GM19438 (cell line): ENCODE measurements at regions not wholly inside any gene's neighbourhood (a gene's known extent, or its start where the extent isn't known, plus 50 kb on each side); places are given as distances from the start of the nearest gene placed in this dataset.
"Not testable (repeated sequence)": the region's sequence is repeated elsewhere in the genome, so short reads cannot be mapped to it uniquely, and the experiment has no call there.

Experiments used
- ATAC-seq: cut with Tn5 transposase; IDR thresholded peaks from one replicate; pipeline ENCODE4 v1.9.1; 2021; ENCODE audit warnings: low read depth; ENCODE audit not compliant: unreplicated experiment

DNA sequence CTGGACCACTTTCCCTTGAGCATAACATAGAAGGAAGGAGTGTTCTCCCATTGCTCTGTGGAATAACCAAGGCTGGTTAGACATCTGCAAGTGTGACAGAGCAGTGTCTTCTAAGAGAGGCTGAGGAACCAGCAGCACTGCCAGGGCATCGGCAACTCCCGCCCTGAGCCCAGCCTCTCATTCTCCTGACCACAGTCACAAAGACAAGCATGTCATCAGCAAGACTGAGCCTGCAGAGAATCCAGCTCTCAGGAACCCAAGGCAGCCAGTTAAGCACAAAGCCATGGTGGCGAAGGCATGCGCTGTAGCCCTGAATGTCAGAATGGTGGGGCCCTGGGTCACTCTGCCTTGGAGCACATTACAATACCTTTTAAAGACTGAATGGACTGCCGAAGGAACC is 253.9 kb downstream of the AGTPBP1 start:
- ATAC-seq: no peak

DNA sequence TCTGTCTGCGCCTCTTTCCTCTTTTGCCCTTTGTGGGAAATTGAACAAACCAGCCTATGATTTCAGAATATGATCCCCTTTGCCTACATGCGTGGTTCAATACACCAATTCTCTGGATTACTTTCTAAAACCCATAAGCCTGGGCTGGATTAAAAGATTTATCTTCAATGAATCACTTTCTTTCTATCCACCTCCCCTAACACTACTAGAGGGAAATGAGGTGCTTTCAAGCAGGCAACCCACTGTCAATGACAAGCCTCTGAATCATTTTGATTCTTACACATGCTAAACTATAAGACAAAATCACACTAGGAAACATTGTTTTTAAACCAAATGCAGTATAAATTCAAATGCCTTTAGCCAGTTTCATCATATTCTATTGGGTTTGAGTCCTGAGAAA is 257.5 kb downstream of the AGTPBP1 start:
- ATAC-seq: no peak

DNA sequence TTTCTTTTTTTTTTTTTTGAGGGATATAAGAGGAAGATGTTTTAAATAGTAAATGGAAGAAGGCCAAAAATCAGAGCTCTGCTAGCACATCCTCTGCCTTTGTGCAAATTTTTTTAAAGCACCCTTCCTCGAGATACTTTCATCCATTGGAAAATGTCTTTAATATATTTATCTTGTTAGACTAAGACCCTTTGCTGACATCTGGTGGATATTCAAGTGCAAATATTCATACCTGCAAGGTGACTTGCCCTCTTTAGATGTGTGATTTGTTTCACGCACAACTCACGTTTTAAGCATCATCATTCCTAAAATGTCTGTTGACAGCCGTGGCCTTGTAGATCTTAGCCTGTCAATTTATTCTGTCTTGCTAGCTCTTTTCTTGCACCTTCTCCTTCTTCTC is 258.5 kb downstream of the AGTPBP1 start:
- ATAC-seq: no peak

DNA sequence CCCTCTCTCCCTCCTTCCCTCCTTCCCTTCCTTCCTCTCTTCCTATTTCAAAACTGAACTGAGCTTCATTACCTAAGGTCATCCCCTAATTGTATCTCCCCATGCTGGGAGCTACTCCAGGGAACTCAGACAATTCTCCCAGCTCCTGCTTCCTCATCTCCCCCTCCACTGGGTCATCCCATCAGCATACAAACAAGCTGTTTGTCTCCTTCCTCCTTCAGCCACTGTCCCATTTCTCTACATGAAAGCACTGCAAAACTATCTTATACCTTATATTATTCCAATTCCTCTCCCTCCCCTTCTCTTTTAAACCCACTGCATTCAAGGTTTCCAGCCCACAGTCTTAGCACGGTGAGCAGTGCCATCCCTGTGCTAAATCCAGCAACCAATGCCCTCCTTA is 262.4 kb downstream of the AGTPBP1 start:
- ATAC-seq: no peak

DNA sequence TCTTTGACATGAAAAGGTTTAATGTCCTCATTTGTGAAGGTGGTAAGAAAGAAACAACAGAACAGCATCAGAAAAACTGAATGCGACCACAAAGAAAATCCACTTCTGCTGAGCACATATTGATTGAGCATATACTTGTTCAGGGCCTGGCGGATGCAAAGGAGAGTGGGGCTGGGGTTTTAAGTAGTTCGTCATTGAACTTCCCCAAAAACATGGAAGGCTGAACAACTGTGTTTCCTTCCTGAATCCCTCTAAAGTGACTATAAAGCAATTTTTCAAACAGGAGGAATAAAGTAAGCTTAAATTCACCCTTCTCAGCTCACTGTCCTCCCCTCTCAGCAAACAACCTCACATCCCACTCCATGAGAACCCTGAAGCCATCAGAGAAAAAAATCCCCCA is 262.9 kb downstream of the AGTPBP1 start:
- no peak for ATAC-seq

DNA sequence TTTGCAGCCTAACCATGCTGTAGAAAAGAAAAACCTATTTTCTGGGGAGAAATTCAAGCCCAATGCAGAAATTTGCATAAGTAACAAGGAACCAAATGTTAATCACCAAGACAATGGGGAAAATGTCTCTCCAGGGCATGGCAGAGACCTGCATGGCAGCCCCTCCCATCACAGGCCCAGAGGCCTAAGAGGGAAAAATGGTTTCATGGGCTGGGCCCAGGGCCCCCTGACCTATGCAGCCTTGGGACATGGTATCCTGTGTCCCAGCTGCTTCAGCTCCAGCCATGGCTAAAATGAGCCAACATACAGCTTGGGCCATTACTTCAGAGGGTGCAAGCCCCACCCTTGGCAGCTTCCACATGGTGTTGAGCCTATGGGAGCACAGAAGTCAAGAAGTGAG is 266.9 kb downstream of the AGTPBP1 start:
- not testable (repeated sequence) for ATAC-seq

DNA sequence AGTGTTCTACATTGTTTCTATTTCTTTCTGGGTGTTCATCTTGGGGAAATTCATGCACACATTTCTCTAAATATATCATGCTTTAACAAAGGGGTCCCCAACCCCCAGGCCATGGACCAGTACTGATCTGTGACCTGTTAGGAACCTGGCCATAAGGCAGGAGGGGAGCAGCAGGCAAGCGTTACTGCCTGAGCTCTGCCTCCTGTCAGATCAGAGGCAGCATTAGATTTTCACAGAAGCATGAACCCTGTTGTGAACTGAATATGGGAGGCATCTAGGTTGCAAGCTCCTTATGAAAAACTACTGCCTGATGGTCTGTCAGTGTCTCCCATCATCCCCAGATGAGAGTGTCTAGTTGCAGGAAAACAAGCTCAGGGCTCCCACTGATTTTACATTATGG is 270.0 kb downstream of the AGTPBP1 start:
- no peak for ATAC-seq

DNA sequence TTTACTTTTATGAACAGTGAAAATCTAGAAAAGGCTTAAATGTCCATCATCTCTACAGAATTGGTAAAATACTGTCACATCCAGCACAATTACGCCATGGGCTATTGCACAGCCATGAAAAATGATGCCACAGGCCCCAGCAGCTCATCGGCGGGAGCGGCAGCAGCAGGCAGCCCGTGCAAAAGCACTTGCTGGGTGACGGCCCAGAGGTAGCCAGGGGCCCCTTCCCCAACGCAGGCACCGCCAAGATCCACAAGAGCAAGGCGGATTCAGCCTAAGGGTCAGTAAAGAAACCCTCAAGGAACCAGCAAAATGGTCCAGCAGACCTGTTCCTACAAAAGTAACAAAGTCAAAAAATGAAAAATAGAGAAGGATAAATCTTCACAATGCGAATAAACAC is 272.7 kb downstream of the AGTPBP1 start:
- no peak for ATAC-seq

DNA sequence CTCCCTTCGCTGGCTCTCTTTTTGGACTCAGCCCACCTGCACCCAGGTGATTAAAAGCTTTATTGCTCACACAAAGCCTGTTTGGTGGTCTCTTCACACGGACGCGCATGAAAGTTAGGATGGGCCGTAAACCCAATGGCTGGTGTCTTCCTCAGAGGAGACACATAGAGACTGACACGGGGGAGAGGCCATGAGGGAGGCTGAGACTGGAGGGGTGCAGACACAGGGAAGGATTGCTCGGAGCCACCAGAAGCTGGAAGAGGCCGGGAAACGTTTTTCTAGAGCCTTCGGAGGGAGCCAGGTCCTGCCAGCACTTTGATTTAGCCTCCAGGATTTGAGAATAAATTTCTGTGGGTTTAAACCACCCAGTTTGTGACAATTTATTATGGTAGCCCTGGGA is 274.9 kb downstream of the AGTPBP1 start:
- ATAC-seq: no peak

DNA sequence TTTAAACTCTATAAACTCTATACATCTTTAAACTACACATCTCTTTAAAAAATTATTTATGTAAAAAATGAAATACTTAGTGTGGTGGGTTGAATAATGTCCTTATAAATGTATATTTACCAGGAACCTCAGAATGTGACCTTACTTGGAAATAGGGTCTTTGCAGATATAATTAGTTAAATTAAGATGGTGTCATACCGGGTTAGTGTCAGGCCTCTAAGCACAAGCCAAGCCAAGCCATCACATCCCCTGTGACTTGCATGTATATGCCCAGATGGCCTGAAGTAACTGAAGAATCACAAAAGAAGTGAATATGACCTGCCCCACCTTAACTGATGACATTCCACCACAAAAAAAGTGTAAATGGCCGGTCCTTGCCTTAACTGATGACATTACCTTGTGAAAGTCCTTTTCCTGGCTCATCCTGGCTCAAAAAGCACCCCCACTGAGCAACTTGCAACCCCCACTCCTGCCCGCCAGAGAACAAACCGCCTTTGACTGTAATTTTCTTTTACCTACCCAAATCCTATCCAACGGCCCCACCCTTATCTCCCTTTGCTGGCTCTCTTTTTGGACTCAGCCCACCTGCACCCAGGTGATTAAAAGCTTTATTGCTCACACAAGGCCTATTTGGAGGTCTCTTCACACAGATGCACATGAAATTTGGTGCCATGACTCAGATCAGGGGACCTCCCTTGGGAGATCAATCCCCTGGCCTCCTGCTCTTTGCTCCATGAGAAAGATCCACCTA is 283.5 kb downstream of the AGTPBP1 start:
- not testable (repeated sequence) for ATAC-seq

DNA sequence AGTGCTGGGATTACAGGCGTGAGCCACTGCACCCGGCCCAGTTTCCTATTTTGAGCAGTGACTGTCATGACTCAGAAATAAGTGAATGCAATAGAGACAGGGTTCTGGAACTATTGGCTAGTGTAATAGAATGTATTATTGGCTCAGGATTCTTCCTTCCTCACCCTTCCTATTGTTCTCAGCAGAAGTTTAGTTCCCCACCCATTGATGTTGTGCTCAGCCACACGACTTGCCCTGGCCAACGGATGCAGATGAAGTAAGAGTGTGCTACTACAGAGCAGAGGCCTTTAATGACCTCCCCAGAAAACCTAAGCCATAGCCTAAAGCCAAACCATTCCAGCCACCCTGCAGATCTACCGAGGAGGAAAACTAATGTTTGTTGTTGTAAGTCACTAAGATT is 287.9 kb downstream of the AGTPBP1 start:
- ATAC-seq: no peak

DNA sequence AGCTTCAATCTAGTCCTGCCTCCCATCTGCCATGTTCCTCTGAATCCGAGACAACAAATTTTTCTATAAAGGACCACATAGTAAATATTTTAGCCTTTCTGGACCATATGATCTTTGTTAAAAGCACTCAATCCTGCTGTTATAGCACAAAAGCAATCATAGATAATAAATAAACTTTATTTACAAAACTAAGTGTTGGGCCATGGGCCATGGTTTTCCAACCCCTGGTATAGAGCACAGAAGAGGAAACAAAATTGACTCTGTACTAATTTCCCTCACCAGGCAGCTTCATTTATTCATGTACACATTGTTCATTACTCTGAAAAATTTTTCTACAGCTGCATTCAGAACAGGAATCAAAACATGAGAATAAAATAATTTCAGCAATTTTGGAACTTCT is 288.9 kb downstream of the AGTPBP1 start:
- no peak for ATAC-seq

DNA sequence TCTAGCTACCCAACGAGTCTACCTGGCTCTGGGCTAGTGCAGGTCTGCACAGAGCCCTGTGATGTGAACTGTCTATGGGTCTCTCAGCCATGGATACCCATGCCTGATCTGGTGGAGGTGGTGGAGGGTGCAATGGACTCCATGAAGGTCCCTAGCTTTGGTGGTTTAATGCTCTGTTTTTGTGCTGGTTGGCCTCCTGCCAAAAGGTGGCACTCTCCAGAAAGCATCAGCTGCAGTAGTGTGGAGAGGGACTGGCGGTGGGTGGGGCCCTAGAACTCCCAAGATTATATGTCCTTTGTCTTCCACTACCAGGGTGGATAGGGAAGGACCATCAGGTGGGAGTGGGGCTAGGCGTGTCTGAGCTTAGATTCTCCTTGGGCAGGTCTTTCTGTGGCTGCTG is 290.1 kb downstream of the AGTPBP1 start:
- ATAC-seq: no peak

DNA sequence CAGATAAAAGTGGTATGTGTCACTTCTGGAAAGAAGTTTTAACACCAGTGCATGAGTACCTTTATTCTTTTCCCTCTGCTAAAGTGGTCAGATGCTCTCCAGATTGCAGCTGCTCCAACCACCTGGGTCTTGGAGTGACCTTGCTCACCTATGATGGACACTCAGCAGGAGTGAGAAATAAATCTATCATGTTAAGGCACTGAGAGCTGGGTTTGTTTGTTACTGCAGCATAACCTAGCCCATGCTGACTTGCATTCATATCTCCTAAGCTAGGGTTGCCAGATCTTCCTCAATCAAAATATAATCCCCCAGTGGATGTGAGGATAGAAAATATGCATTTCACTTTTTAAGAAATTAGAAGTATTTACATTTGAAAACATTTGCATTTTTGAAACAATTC is 295.9 kb downstream of the AGTPBP1 start:
- no peak for ATAC-seq

DNA sequence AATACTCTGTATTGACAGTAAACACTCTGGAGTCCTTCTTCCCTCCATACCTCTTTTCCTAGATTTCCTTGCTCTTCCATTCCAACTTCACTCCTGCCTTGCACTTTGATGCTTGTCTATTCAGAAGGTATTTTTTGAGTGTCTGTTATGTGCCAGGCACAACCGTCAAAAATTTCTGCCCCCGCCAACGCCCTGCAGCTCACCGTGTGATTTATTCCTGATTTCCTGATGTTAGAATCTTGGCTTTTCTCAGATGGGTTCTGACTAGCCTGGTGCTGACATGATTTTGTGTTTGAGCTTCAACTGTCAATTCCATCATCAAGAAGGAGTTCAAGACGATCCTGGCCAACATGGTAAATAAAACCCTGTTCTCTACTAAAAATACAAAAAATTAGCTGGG is 297.5 kb downstream of the AGTPBP1 start:
- ATAC-seq: no peak

DNA sequence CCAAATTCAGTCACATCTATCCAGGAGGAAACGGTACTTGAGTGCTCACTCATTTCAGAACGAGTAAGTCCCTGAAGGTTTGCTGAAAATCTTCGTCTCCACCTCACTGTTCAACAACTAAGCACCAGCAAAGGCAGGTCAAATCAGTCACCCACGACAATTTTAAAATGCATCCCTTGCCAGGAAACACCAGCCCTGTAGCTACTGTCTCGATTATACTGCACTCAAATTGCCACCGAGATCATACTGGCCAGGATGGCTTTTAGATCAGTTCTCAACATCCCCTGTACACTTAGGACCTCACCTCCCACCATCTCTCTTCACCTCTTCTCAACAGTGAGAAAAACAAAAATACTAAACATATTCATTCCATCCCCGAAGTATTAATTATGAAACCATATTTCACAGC is 298.6 kb downstream of the AGTPBP1 start:
- ATAC-seq: no peak

DNA sequence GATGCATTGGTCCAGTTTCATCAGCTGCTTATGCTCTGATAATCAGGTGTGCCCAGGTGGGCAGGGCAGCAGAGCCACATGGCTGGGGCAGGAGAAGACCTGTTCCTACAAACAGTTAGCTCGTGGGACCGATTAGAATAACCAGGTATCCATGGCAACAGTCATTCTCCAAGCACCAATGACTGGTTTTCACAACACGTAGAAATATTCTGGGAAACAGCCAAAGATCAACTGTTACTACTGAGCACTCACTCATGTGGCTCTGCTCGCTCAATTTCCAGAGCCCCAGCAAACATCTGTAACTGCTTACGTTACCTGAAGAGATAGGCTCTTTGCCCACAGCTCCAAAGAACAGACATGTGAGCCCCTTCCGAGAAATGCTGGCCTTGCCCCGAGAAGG is 302.0 kb downstream of the AGTPBP1 start:
- ATAC-seq: no peak

DNA sequence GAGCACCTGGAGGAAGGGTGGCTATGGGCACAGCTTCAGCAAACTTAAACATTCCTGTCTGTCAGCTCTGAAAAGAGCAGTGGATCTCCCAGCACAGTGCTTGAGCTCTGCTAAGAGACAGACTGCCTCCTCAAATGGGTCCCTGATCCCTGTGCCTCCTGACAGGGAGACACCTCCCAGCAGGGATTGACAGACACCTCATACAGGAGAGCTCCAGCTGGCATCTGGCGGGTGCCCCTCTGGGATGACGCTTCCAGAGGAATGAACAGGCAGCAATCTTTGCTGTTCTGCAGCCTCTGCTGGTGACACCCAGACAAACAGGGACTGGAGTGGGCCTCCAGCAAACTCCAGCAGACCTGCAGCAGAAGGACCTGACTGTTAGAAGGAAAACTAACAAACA is 307.8 kb downstream of the AGTPBP1 start:
- not testable (repeated sequence) for ATAC-seq

DNA sequence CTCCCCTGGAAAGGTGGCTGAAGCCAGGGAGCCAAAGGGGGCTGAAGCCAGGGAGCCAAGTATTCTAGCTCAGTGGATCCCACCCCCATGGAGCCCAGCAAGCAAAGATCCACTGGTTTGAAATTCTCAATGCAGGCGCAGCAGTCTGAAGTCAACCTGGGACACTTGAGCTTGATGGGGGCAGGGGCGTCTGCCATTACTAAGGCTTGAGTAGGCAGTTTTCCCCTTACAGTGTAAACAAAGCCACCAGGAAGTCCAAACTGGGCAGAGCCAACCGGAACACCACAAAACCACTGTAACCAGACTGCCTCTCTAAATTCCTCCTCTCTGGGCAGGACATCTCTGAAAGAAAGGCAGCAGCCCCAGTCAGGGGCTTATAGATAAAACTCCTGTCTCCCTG is 308.2 kb downstream of the AGTPBP1 start:
- ATAC-seq: not testable (repeated sequence)

DNA sequence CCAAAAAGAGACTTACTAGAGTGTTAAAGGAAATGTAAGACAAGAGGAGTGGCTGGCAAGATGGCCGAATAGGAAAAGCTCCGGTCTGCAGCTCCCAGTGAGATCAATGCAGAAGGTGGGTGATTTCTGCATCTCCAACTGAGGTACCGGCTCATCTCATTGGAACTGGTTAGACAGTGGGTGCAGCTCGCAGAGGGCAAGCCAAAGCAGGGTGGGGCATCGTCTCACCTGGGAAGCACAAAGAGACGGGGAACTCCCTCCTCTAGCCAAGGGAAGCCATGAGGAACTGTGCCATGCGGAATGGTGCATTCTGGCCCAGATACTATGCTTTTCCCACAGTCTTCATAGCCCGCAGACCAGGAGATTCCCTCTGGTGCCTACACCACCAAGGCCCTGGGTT is 308.7 kb downstream of the AGTPBP1 start:
- no peak for ATAC-seq

DNA sequence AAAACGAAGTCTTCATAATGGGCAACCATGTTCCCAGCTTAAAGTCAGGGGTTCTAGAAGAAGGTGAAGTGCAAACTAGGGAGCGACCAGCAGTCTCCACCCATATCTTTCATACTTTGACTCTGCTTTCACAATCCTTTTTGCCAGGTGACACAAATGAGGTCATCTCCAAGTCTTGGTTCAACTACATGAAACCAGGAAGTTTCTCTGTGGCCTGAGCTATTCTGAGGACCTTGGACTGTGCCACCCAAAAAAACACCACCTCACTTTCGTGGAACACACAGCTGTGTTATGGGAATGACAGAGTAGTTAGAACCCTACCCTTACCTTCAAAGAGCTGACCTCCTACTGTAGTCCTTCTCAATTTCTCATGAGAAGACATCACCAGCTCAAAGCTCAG is 309.2 kb downstream of the AGTPBP1 start:
- peak; percentile 68 for ATAC-seq

DNA sequence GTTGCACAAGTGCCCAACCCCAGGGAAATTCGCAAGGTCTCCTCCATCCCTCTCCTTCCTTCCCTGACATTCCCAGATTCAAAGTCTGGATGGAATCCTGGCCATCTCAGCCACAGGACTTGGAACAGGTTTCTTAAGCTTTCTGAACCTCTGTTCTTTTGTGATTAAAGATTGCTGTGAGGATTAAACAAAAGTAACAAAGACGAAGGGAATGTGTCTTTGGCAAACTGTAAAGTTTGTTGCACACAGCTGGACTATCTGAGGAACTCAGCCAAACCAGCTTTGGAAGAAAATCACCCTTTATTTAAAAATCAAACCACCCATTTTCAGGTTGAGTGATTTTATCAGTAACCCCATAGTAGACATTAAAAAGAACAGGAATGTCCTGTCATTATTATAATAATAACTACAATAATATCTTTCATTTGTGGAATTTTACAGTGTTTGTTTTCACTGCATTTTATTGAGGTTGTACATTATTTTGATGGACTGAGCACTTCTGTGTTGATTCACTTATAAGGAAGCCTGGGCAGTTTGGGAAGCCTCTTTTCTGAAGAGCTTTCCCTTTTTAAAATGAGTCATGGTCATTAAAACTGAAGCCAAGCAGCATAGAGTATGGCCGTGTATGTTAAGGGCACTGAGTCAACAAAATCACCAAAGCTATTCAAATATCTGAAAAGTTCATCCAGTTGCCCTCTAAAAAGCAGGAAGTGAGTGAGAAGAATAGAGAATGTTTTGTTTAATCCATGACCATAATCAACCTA is 310.2 kb downstream of the AGTPBP1 start:
- ATAC-seq: no peak
